Liver (tissue), 8 donors: ENCODE measurements at regions not wholly inside any gene's neighbourhood (a gene's known extent, or its start where the extent isn't known, plus 50 kb on each side); places are given as distances from the start of the nearest gene placed in this dataset.

Experiments
- DNase-seq: peaks from one replicate; pipeline ENCODE4 v3.0.0-alpha.2; 2017; ENCODE audit warnings: low spot score
- H3K27ac ChIP-seq, 2 donors: one replicate each; pipeline ENCODE4 v1.7.0; 2013; ENCODE audit warnings: inconsistent platforms in 2 of 2, low read length in 2 of 2, control low read depth in 1 of 2, low read depth in 1 of 2, mild to moderate bottlenecking in 1 of 2
- H3K27me3 ChIP-seq, 4 donors: one replicate each; pipeline versions ENCODE4 v1.6.1 to v1.7.0; 2013; ENCODE audit warnings: low read length in 3 of 4, inconsistent platforms in 1 of 4, mild to moderate bottlenecking in 1 of 4, moderate library complexity in 1 of 4; ENCODE audit not compliant: control insufficient read depth in 4 of 4, insufficient read depth in 4 of 4
- H3K36me3 ChIP-seq, 4 donors: one replicate each; pipeline versions ENCODE4 v1.6.1 to v1.7.0; 2013; ENCODE audit warnings: low read length in 3 of 4, mild to moderate bottlenecking in 3 of 4, low read depth in 1 of 4, moderate library complexity in 1 of 4; ENCODE audit not compliant: control insufficient read depth in 4 of 4, insufficient read depth in 3 of 4
- H3K4me1 ChIP-seq, 4 donors: one replicate each; pipeline versions ENCODE4 v1.6.1 to v1.7.0; 2013; ENCODE audit warnings: low read length in 3 of 4, mild to moderate bottlenecking in 3 of 4, moderate library complexity in 1 of 4; ENCODE audit not compliant: control insufficient read depth in 4 of 4, insufficient read depth in 4 of 4
- H3K4me3 ChIP-seq, 3 donors: one replicate each; pipeline versions ENCODE4 v1.6.1 to v1.7.0; 2013; ENCODE audit warnings: low read length in 3 of 3, control low read depth in 1 of 3, low read depth in 1 of 3, mild to moderate bottlenecking in 1 of 3
- H3K9ac ChIP-seq, 2 donors: one replicate each; pipeline ENCODE4 v1.7.0; 2013; ENCODE audit warnings: low read length in 2 of 2, mild to moderate bottlenecking in 2 of 2, moderate library complexity in 2 of 2, control low read depth in 1 of 2, low read depth in 1 of 2
- H3K9me3 ChIP-seq, 4 donors: one replicate each; pipeline versions ENCODE4 v1.6.1 to v1.7.0; 2013; ENCODE audit warnings: low read length in 3 of 4; ENCODE audit not compliant: control insufficient read depth in 4 of 4
- CTCF ChIP-seq: fragments of 150-350 bp; IDR thresholded peaks from 2 replicates; pipeline ENCODE4 v1.5.1; 2017; ENCODE audit warnings: improper control_type of control experiment, low read depth, low read length; ENCODE audit not compliant: missing input control
- EGR1 ChIP-seq, 2 donors: IDR thresholded peaks; 2 replicates each; pipeline ENCODE4 v1.6.1; 2016 to 2018; ENCODE audit warnings: antibody characterized with exemption in 2 of 2, low read depth in 2 of 2
- FOXA1 ChIP-seq: IDR thresholded peaks from 2 replicates; pipeline ENCODE4 v1.6.1; 2016; ENCODE audit warnings: antibody characterized with exemption
- FOXA2 ChIP-seq: IDR thresholded peaks from 2 replicates; pipeline ENCODE4 v1.6.1; 2016; ENCODE audit warnings: antibody characterized with exemption
- GABPA ChIP-seq, 2 donors: IDR thresholded peaks in 1 of 2; conservative IDR thresholded peaks in 1 of 2; 2 replicates each; pipeline ENCODE4 v1.6.1; 2016; ENCODE audit warnings: antibody characterized with exemption in 2 of 2, mild to moderate bottlenecking in 1 of 2, moderate library complexity in 1 of 2
- HNF4A ChIP-seq, 2 donors: conservative IDR thresholded peaks; 2 replicates each; pipeline ENCODE4 v1.6.1; 2016; ENCODE audit warnings: antibody characterized with exemption in 2 of 2, mild to moderate bottlenecking in 2 of 2
- HNF4G ChIP-seq: IDR thresholded peaks from 2 replicates; pipeline ENCODE4 v1.6.1; 2016; ENCODE audit warnings: antibody characterized with exemption
- JUND ChIP-seq, 2 donors: IDR thresholded peaks; 2 replicates each; pipeline ENCODE4 v1.6.1; 2016; ENCODE audit warnings: antibody characterized with exemption in 2 of 2
- NR2F2 ChIP-seq: IDR thresholded peaks from 2 replicates; pipeline ENCODE4 v1.6.1; 2016; ENCODE audit warnings: antibody characterized with exemption
- RAD21 ChIP-seq, 2 donors: IDR thresholded peaks; 2 replicates each; pipeline ENCODE4 v1.6.1; 2016; ENCODE audit warnings: antibody characterized with exemption in 2 of 2, mild to moderate bottlenecking in 2 of 2
- RXRA ChIP-seq, 2 donors: IDR thresholded peaks; 2 replicates each; pipeline ENCODE4 v1.6.1; 2017 to 2018; ENCODE audit warnings: antibody characterized with exemption in 2 of 2, mild to moderate bottlenecking in 1 of 2
- SP1 ChIP-seq: IDR thresholded peaks from 2 replicates; pipeline ENCODE4 v1.6.1; 2018; ENCODE audit warnings: antibody characterized with exemption, mild to moderate bottlenecking
- TAF1 ChIP-seq: conservative IDR thresholded peaks from 2 replicates; pipeline ENCODE4 v1.6.1; 2016; ENCODE audit warnings: antibody characterized with exemption, mild to moderate bottlenecking
- YY1 ChIP-seq: IDR thresholded peaks from 2 replicates; pipeline ENCODE4 v1.6.1; 2016; ENCODE audit warnings: antibody characterized with exemption, mild to moderate bottlenecking
- WGBS: extraction: QIAGEN DNeasy Blood & Tissue Kit; methylation state at CpG from one replicate; pipeline ENCODE4 v1.1.7; 2013; 5-methylcytosine and 5-hydroxymethylcytosine counted together
- TF ChIP-seq, protein P1 (sequence below): IDR thresholded peaks from 2 replicates; pipeline ENCODE4 v1.6.1; 2016; ENCODE audit warnings: antibody characterized with exemption
- TF ChIP-seq, protein P2 (sequence below): IDR thresholded peaks from 2 replicates; pipeline ENCODE4 v1.6.1; 2016; ENCODE audit warnings: antibody characterized with exemption
- TF ChIP-seq, protein P3 (sequence below): IDR thresholded peaks from 2 replicates; pipeline ENCODE4 v1.6.1; 2016; ENCODE audit warnings: antibody characterized with exemption
- TF ChIP-seq, protein P4 (sequence below): IDR thresholded peaks from 2 replicates; pipeline ENCODE4 v1.6.1; 2016; ENCODE audit warnings: antibody characterized with exemption, mild to moderate bottlenecking
- donor health status: healthy.
- donor health status: healthy.
- donor health status: healthy.
- donor health status: healthy.
- donor health status: healthy.

- no peak overlapping the region for H3K27ac ChIP-seq
- H3K9ac ChIP-seq = no peak overlapping the region
- no peak for DNase-seq
- H3K4me1 ChIP-seq = no peaks in the 10 kb centered on the region
- TF ChIP-seq EGR1 (IDR thresholded peaks at IDR 0.05; ENCODE audit: low read depth in 2 of 2) = no peak
- TF ChIP-seq, protein P1, sequence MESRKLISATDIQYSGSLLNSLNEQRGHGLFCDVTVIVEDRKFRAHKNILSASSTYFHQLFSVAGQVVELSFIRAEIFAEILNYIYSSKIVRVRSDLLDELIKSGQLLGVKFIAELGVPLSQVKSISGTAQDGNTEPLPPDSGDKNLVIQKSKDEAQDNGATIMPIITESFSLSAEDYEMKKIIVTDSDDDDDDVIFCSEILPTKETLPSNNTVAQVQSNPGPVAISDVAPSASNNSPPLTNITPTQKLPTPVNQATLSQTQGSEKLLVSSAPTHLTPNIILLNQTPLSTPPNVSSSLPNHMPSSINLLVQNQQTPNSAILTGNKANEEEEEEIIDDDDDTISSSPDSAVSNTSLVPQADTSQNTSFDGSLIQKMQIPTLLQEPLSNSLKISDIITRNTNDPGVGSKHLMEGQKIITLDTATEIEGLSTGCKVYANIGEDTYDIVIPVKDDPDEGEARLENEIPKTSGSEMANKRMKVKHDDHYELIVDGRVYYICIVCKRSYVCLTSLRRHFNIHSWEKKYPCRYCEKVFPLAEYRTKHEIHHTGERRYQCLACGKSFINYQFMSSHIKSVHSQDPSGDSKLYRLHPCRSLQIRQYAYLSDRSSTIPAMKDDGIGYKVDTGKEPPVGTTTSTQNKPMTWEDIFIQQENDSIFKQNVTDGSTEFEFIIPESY = no peak
- TF ChIP-seq GABPA (IDR thresholded peaks at IDR 0.05 in 1 of 2, conservative IDR thresholded peaks at IDR 0.05 in 1 of 2) = no peak
- no peak for TF ChIP-seq SP1
- TF ChIP-seq RAD21 (IDR thresholded peaks at IDR 0.05) = no peak
- no peak for TF ChIP-seq FOXA1
- TF ChIP-seq CTCF = no peak
- no peak for TF ChIP-seq RXRA (IDR thresholded peaks at IDR 0.05)
- no peak for TF ChIP-seq YY1
- no peak for TF ChIP-seq TAF1
- TF ChIP-seq, protein P2, sequence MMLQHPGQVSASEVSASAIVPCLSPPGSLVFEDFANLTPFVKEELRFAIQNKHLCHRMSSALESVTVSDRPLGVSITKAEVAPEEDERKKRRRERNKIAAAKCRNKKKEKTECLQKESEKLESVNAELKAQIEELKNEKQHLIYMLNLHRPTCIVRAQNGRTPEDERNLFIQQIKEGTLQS = no peak
- no peak for TF ChIP-seq JUND (IDR thresholded peaks at IDR 0.05)
- TF ChIP-seq HNF4A (conservative IDR thresholded peaks at IDR 0.05) = no peak
- TF ChIP-seq, protein P3, sequence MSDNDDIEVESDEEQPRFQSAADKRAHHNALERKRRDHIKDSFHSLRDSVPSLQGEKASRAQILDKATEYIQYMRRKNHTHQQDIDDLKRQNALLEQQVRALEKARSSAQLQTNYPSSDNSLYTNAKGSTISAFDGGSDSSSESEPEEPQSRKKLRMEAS = no peak
- TF ChIP-seq, protein P4, sequence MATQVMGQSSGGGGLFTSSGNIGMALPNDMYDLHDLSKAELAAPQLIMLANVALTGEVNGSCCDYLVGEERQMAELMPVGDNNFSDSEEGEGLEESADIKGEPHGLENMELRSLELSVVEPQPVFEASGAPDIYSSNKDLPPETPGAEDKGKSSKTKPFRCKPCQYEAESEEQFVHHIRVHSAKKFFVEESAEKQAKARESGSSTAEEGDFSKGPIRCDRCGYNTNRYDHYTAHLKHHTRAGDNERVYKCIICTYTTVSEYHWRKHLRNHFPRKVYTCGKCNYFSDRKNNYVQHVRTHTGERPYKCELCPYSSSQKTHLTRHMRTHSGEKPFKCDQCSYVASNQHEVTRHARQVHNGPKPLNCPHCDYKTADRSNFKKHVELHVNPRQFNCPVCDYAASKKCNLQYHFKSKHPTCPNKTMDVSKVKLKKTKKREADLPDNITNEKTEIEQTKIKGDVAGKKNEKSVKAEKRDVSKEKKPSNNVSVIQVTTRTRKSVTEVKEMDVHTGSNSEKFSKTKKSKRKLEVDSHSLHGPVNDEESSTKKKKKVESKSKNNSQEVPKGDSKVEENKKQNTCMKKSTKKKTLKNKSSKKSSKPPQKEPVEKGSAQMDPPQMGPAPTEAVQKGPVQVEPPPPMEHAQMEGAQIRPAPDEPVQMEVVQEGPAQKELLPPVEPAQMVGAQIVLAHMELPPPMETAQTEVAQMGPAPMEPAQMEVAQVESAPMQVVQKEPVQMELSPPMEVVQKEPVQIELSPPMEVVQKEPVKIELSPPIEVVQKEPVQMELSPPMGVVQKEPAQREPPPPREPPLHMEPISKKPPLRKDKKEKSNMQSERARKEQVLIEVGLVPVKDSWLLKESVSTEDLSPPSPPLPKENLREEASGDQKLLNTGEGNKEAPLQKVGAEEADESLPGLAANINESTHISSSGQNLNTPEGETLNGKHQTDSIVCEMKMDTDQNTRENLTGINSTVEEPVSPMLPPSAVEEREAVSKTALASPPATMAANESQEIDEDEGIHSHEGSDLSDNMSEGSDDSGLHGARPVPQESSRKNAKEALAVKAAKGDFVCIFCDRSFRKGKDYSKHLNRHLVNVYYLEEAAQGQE = no peak
- no peak for TF ChIP-seq NR2F2
- no peak for TF ChIP-seq HNF4G
- no peak for TF ChIP-seq FOXA2
- H3K9me3 ChIP-seq = peaks cover 0 to 3% (median 0%) of the 10 kb centered on the region in 4 donors
- H3K4me3 ChIP-seq = no peak overlapping the region
- 95% methylated on average over 2 of the region's 2 CpGs for WGBS
- H3K36me3 ChIP-seq = no peaks in the 10 kb centered on the region
- no peaks in the 10 kb centered on the region for H3K27me3 ChIP-seq
Observed at GRCh38 chr7:98548370-98548769, 68.7 kb upstream of the NPTX2 start.

DNA sequence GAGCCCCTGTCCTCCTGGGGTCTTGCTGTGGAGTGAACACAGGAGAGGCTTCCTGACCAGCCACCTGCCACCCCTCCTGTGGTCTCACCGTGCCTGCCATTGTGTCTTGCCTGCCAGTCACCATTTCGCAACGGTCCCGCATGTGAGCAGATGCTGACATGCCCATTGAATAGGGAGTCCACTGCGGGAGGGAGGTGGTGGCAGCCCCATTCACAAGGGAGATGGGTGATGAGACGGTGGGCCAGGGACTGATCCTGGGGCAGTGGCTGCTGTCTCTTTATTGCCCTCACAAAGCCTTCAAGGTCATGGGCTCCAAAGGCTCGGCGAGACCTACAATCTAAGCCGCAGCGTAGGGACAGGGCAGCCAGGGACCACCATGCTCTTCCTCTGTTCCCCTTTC is 76.0 kb upstream of the NPTX2 start:
- no peak for TF ChIP-seq NR2F2
- TF ChIP-seq, protein P1 = no peak
- TF ChIP-seq RXRA (IDR thresholded peaks at IDR 0.05) = no peak
- TF ChIP-seq SP1 = no peak
- no peak for TF ChIP-seq GABPA (IDR thresholded peaks at IDR 0.05 in 1 of 2, conservative IDR thresholded peaks at IDR 0.05 in 1 of 2)
- TF ChIP-seq JUND (IDR thresholded peaks at IDR 0.05) = no peak
- no peak for TF ChIP-seq FOXA1
- TF ChIP-seq FOXA2 = no peak
- TF ChIP-seq TAF1 = no peak
- no peak for TF ChIP-seq HNF4G
- Histone ChIP-seq H3K36me3 (no peaks in the 10 kb centered on the region), H3K27me3 (peaks cover 0 to 3% (median 0%) of the 10 kb centered on the region in 4 donors), H3K9me3 (no peaks in the 10 kb centered on the region), H3K9ac (no peak overlapping the region), H3K4me3 (no peak overlapping the region), H3K4me1 (no peaks in the 10 kb centered on the region), H3K27ac (no peak overlapping the region)
- 86% methylated on average over 10 of the region's 10 CpGs for WGBS
- no peak for DNase-seq
